Activated CD4-positive, alpha-beta T cell treated with anti-CD3 and anti-CD28 coated beads for 36 hours (primary cell): ENCODE measurements at regions not wholly inside any gene's neighbourhood (a gene's known extent, or its start where the extent isn't known, plus 50 kb on each side); places are given as distances from the start of the nearest gene placed in this dataset.

Experiments
- ATAC-seq: fragments of 200-7000 bp; cut with Tn5 transposase; one replicate; pipeline ENCODE4 v1.10.0; 2021; ENCODE audit warnings: mild to moderate bottlenecking, moderate library complexity
- CTCF ChIA-PET: fragments of 350-600 bp; sonication (Branson Sonifier 250); formaldehyde crosslinking; loops from one replicate; lab custom pipeline; 2021; ENCODE audit warnings: antibody characterized with exemption; lab: Charles Lee
- POLR2A ChIA-PET: fragments of 350-600 bp; sonication (Branson Sonifier 250); formaldehyde crosslinking; loops from one replicate; lab custom pipeline; 2021; ENCODE audit warnings: antibody characterized with exemption, inconsistent platforms; lab: Charles Lee
- DNase-seq: peaks from one replicate; pipeline ENCODE4 v3.0.0-alpha.2; 2020
- H3K27ac Mint-ChIP-seq: one replicate; pipeline ENCODE4 v1.8.0; 2021; ENCODE audit warnings: mixed read lengths
- H3K27me3 Mint-ChIP-seq: one replicate; pipeline ENCODE4 v1.8.0; 2021; ENCODE audit warnings: mixed read lengths
- H3K36me3 Mint-ChIP-seq: one replicate; pipeline ENCODE4 v1.8.0; 2021; ENCODE audit warnings: low read depth, mixed read lengths
- H3K4me1 Mint-ChIP-seq: one replicate; pipeline ENCODE4 v1.8.0; 2021; ENCODE audit warnings: mixed read lengths
- H3K4me3 Mint-ChIP-seq: one replicate; pipeline ENCODE4 v1.8.0; 2021; ENCODE audit warnings: mild to moderate bottlenecking, moderate library complexity, mixed read lengths
- H3K9me3 Mint-ChIP-seq: one replicate; pipeline ENCODE4 v1.8.0; 2021; ENCODE audit warnings: low read depth, mixed read lengths
- intact Hi-C, 2 experiments: fragments of 100-400 bp; cut with DNase I in 1 of 2; cut with micrococcal nuclease in 1 of 2; formaldehyde crosslinking; loops; one replicate each; pipeline versions ENCODE4 v1.14.2 to v1.15.1; 2022 to 2024; cut with DNase I, micrococcal nuclease

DNA sequence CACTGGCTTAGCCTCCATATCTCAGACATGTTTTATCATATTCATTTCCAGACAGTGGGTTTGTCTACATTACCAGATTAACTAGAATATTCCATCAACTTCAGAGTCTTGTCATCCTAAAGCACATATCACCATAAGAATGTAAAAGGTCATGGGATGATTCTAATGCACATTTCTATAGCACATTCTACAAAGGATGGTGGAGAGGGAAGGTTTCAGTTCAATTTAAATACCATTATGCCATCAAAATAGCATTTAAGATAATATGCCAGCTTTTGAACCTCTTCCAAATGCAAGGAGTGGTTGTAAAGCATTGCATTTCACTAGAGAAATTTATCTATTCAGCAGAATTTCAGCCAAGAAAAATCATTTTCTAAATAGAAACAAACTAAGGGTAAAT is 970.5 kb downstream of the TTLL7 start:
- no peak for DNase-seq

DNA sequence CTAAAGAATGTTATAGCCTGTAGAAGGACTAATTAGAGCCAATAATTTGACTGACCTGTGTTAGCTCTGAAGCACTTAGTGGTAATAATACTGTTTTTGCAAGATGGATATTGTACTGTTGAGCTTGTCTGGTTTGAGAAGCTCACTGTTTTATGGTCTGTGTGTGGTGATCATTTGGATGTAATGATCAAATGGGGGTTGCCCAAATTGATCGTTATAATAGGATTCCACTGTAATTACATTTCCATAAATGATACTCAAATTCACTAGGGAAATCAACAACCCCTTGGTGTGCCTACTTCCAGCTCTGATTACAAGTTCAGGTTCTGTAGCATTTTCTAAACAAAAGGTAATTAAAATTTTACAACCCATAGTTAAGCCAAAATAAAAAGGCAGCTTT is 971.4 kb downstream of the TTLL7 start:
- CTCF ChIA-PET = interaction anchor here (0.7 kb wide), 1 partner anchor 330 kb away, joined by 3 read pairs; no protein-coding TSS in a partner anchor
- no peak for DNase-seq
- intact Hi-C loops = no loop called here
- Mint-ChIP-seq H3K27me3 (no peaks in the 10 kb centered on the region), H3K4me3 (no peak overlapping the region), H3K27ac (no peak overlapping the region), H3K36me3 (no peaks in the 10 kb centered on the region), H3K4me1 (no peaks in the 10 kb centered on the region), H3K9me3 (peaks cover 3% of the 10 kb centered on the region)
- POLR2A ChIA-PET = no interaction called here
- no peak for ATAC-seq

More for the DNA sequence above, 970.5 kb downstream of the TTLL7 start:
- Mint-ChIP-seq H3K9me3 (peaks cover 3% of the 10 kb centered on the region), H3K27me3 (no peaks in the 10 kb centered on the region), H3K36me3 (no peaks in the 10 kb centered on the region), H3K4me1 (no peaks in the 10 kb centered on the region), H3K4me3 (no peak overlapping the region), H3K27ac (no peak overlapping the region)
- ATAC-seq = no peak
- POLR2A ChIA-PET = no interaction called here
- intact Hi-C loops = no loop called here
- CTCF ChIA-PET = no interaction called here

DNA sequence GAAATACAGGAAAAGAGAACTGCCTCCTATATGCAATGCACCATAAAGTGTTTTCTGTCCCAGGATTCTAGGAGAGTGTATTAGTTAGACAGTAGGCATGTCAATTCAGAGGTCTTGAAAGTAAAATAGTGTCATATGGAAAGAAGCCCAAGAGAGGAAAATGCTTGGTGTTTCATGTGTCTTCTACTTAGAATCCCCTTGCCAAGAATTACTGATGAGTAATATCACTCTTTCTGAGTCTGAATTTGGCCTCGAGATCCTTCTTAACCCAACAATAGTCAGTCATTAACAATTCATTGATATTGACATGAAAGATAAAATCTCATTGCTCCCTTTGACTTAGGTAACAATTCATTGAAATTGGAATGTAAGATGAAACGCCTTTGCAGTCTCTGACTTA is 972.2 kb downstream of the TTLL7 start:
- H3K27me3 Mint-ChIP-seq = no peaks in the 10 kb centered on the region
- intact Hi-C loops = no loop called here
- DNase-seq = no peak
- peaks cover 3% of the 10 kb centered on the region for H3K9me3 Mint-ChIP-seq
- H3K4me3 Mint-ChIP-seq = no peak overlapping the region
- no peaks in the 10 kb centered on the region for H3K4me1 Mint-ChIP-seq
- ATAC-seq = no peak
- CTCF ChIA-PET = no interaction called here
- no peak overlapping the region for H3K27ac Mint-ChIP-seq
- no peaks in the 10 kb centered on the region for H3K36me3 Mint-ChIP-seq
- POLR2A ChIA-PET = no interaction called here

DNA sequence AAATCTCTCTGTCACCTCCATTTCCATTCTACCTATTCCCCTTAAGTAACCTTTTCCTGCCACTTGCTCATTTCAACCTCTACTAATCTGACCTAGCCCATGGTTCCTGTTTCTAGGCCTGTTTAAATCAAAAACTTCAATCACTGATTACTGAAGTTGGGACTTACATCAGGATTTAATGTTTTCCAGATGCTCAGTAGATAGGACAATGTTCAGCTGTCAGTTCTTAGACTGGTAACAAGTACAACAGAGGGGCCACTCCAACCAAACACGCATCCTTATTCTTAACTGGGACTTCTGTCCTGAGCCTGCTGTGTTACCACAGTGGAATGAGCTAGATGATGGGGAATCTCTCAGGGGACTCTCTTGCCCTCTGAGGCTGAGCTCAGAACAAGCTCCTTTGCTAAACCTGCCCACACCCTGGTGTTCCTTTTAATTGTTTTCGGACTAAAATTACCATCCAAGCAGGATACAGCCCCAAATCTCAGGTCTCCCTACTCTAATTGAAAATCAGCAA is 974.6 kb downstream of the TTLL7 start:
- no peak for ATAC-seq
- CTCF ChIA-PET = no interaction called here

DNA sequence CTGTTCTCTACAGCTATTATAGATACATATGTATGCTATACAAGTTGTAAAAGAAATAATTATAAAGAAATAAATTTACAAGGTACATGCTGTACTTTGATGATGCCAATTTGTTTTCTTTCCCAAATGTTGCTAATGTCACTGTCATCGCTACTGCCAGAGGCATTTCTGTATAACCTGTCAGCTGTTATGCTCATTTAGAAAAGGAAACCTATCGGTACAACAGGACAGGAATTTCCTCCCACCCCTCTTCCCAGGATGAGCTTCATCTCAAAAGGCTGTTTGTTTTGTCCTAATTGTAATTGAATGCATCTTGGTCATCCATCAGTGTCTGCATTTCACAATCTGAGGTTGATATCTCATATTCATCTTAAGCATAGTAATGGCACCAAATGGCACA is 975.7 kb downstream of the TTLL7 start:
- no peak for ATAC-seq
- Mint-ChIP-seq H3K4me1 (no peaks in the 10 kb centered on the region), H3K9me3 (peaks cover 3% of the 10 kb centered on the region), H3K27me3 (no peaks in the 10 kb centered on the region), H3K4me3 (no peak overlapping the region), H3K36me3 (no peaks in the 10 kb centered on the region), H3K27ac (no peak overlapping the region)
- no peak for DNase-seq
- ChIA-PET CTCF (no interaction called here), POLR2A (interaction anchor here (0.6 kb wide), 1 partner anchor 109 kb away, joined by 4 read pairs; no protein-coding TSS in a partner anchor)
- intact Hi-C loops = no loop called here

More for the DNA sequence above, 974.6 kb downstream of the TTLL7 start:
- H3K4me1 Mint-ChIP-seq = no peaks in the 10 kb centered on the region
- no peaks in the 10 kb centered on the region for H3K27me3 Mint-ChIP-seq
- H3K4me3 Mint-ChIP-seq = no peak overlapping the region
- POLR2A ChIA-PET = no interaction called here
- intact Hi-C loops = no loop called here
- no peak overlapping the region for H3K27ac Mint-ChIP-seq
- H3K36me3 Mint-ChIP-seq = no peaks in the 10 kb centered on the region
- H3K9me3 Mint-ChIP-seq = peaks cover 3% of the 10 kb centered on the region
- DNase-seq = no peak

DNA sequence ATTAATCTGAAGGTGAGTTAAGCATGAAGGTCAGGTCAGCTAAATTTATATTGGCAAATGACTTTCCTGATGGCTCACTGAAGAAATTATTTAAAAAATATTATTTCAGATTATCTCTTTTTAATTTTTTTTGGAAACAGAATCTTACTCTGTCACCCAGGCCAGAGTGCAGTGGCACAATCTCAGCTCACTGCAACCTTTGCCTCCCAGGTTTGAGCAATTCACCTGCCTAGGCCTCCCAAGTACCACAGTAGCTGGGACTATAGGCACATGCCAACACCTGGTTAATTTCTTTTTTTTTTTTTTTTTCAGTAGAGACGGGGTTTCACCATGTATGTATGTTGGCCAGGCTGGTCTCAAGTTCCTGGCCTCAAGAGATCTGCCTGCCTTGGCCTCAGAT is 976.7 kb downstream of the TTLL7 start:
- H3K9me3 Mint-ChIP-seq = peaks cover 3% of the 10 kb centered on the region
- no peaks in the 10 kb centered on the region for H3K27me3 Mint-ChIP-seq
- POLR2A ChIA-PET = no interaction called here
- intact Hi-C loops = no loop called here
- H3K4me3 Mint-ChIP-seq = no peak overlapping the region
- no peak overlapping the region for H3K27ac Mint-ChIP-seq
- DNase-seq = no peak
- no peaks in the 10 kb centered on the region for H3K4me1 Mint-ChIP-seq
- no peak for ATAC-seq
- CTCF ChIA-PET = no interaction called here
- no peaks in the 10 kb centered on the region for H3K36me3 Mint-ChIP-seq

DNA sequence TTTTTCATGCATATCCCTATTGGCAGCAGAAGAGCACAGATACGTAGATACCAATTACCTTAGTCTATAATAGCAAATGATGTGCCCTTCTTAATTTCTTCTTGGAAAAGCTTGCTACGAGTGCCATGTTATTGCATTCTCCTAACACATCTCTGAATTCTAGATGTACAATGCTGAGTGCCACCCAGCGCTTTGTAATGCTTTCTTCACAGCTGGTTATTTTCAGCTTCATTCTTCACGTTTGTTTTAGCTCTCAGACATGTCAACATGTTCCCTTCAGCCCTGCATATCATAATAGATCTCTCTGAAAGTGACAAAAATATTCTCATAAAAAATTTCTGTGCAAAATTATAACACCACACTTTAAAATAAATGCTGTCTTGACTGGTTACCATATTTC is 981.2 kb downstream of the TTLL7 start:
- no peak overlapping the region for H3K27ac Mint-ChIP-seq
- H3K9me3 Mint-ChIP-seq = peaks cover 3% of the 10 kb centered on the region
- H3K36me3 Mint-ChIP-seq = no peaks in the 10 kb centered on the region
- ChIA-PET POLR2A (no interaction called here), CTCF (no interaction called here)
- DNase-seq = no peak
- peaks cover 3% of the 10 kb centered on the region for H3K27me3 Mint-ChIP-seq
- ATAC-seq = no peak
- intact Hi-C loops = no loop called here
- no peaks in the 10 kb centered on the region for H3K4me1 Mint-ChIP-seq
- no peak overlapping the region for H3K4me3 Mint-ChIP-seq

DNA sequence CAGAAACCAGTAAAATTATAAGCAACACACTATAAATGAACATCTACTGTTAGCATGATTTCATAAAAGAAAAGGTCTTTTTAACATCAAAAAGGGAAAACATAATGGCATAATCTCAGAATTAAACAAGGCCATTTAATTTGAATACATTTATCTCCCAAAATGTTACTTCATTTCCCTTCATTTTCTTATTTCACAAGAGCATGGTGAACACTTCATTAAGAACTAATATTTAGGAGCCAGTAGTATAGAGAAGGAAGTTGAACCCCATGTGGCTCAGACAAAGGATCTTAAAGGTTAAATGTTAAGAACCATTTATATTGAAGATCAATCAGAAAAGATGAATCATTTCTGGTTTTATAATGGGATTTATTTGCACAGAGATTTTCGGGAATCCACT is 981.7 kb downstream of the TTLL7 start:
- DNase-seq (no peak), ATAC-seq (no peak)
- Mint-ChIP-seq H3K9me3 (peaks cover 3% of the 10 kb centered on the region), H3K4me3 (no peak overlapping the region), H3K27me3 (peaks cover 3% of the 10 kb centered on the region), H3K4me1 (no peaks in the 10 kb centered on the region), H3K36me3 (no peaks in the 10 kb centered on the region), H3K27ac (no peak overlapping the region)
- ChIA-PET CTCF (interaction anchor here (0.6 kb wide), 1 partner anchor 1157 kb away, joined by 3 read pairs; no protein-coding TSS in a partner anchor), POLR2A (no interaction called here)
- intact Hi-C loops = no loop called here

DNA sequence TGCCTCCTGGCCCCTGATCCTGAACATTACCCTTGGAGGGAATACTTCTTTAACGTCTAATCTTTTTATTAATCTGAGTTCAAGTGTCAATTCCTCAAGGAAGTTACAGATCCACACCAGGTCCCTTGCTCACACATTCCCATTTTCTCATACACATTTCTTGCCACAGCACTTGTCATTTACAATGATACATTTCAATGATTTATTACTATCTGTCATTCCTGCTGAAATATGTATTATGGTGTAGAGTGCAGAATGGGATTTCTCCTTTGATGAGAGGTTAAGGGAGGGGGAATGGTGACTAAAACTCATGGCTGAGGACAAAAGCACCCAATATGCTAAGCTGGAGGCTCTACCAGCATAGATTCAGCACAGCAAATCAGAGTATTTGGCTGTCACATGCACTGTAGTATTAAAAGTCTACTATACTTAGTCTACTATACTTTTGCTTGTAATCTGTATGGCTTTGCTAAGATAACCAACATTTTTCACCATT is 982.5 kb downstream of the TTLL7 start:
- DNase-seq = no peak
- peaks cover 3% of the 10 kb centered on the region for H3K27me3 Mint-ChIP-seq
- H3K9me3 Mint-ChIP-seq = peaks cover 3% of the 10 kb centered on the region
- H3K4me3 Mint-ChIP-seq = no peak overlapping the region
- no peak overlapping the region for H3K27ac Mint-ChIP-seq
- ATAC-seq = no peak
- CTCF ChIA-PET = no interaction called here
- intact Hi-C loops = no loop called here
- POLR2A ChIA-PET = no interaction called here
- no peaks in the 10 kb centered on the region for H3K36me3 Mint-ChIP-seq
- no peaks in the 10 kb centered on the region for H3K4me1 Mint-ChIP-seq

DNA sequence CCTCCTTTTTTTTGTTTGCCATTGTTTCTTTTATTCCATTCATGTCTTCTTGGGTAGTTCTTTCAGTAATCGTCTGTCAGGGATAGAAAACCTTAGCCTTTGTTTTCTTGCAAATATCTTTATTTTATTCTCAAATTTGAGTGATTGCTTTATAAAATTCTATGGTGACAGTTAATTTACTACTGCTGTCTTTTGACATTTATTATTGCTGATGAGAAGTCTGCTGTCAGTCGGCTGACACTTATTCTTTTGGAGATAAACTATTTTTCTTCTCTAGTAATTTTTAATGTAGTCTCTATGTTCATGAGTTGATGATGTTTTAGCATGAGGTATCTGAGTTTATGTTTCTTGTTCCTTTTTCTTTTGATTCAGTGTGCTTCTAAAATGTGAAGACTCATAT is 983.8 kb downstream of the TTLL7 start:
- Mint-ChIP-seq H3K4me1 (no peaks in the 10 kb centered on the region), H3K9me3 (peaks cover 3% of the 10 kb centered on the region), H3K4me3 (no peak overlapping the region), H3K27me3 (peaks cover 3% of the 10 kb centered on the region), H3K27ac (no peak overlapping the region), H3K36me3 (no peaks in the 10 kb centered on the region)
- no peak for ATAC-seq
- DNase-seq = no peak
- POLR2A ChIA-PET = no interaction called here
- intact Hi-C loops = no loop called here
- CTCF ChIA-PET = interaction anchor here (0.9 kb wide), 1 partner anchor 9 kb away, joined by 3 read pairs; no protein-coding TSS in a partner anchor

DNA sequence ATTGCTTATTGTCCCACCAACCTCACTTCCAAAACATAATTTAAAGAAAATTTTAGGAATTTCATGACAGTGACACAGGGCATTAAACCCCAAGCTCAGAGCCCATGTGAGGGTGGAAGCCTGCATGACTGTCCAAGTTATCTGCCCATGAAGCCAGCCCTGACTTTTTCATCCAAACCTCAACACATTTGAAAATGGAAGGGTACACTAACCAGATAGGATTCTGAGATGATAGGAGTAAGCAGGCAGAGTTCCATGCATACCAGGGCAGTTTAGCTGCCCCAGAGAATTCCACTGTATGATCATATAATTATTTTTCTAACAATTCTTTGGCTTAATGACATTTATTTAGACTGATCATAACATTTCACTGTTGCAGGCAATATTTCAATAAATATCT is 986.0 kb downstream of the TTLL7 start:
- intact Hi-C loops = no loop called here
- ChIA-PET POLR2A (no interaction called here), CTCF (no interaction called here)
- no peak for DNase-seq
- no peak for ATAC-seq
- H3K27me3 Mint-ChIP-seq = peaks cover 3% of the 10 kb centered on the region
- H3K4me1 Mint-ChIP-seq = no peaks in the 10 kb centered on the region
- H3K9me3 Mint-ChIP-seq = no peaks in the 10 kb centered on the region
- H3K36me3 Mint-ChIP-seq = no peaks in the 10 kb centered on the region
- H3K27ac Mint-ChIP-seq = no peak overlapping the region
- no peak overlapping the region for H3K4me3 Mint-ChIP-seq

DNA sequence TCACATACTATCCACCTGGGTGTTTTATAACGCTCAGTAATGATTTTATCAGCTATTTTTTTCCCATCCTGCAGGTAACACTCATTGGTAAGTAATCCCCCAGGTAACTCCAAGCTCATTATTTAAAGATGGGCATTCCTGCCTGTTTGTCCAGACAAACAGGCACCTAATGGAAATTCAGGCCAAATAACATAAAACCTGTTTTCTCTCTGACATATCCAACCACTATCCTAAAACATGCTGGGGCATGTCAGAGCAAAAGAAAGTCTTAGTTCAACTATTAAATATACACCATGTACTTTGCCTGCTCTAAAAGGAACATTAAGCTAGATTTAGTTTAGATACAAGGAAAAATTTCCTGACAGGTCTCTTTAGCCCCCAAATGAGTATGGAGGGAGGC is 987.7 kb downstream of the TTLL7 start:
- intact Hi-C loops = no loop called here
- H3K27ac Mint-ChIP-seq = no peak overlapping the region
- ChIA-PET POLR2A (no interaction called here), CTCF (no interaction called here)
- DNase-seq = no peak
- no peaks in the 10 kb centered on the region for H3K36me3 Mint-ChIP-seq
- no peak for ATAC-seq
- H3K27me3 Mint-ChIP-seq = peaks cover 2% of the 10 kb centered on the region
- H3K4me3 Mint-ChIP-seq = no peak overlapping the region
- H3K4me1 Mint-ChIP-seq = no peaks in the 10 kb centered on the region
- H3K9me3 Mint-ChIP-seq = no peaks in the 10 kb centered on the region
